ENCODE measurements at regions not wholly inside any gene's neighbourhood (a gene's known extent, or its start where the extent isn't known, plus 50 kb on each side); places are given as distances from the start of the nearest gene placed in this dataset.
"Not testable (repeated sequence)": the region's sequence is repeated elsewhere in the genome, so short reads cannot be mapped to it uniquely, and the experiment has no call there.

DNA sequence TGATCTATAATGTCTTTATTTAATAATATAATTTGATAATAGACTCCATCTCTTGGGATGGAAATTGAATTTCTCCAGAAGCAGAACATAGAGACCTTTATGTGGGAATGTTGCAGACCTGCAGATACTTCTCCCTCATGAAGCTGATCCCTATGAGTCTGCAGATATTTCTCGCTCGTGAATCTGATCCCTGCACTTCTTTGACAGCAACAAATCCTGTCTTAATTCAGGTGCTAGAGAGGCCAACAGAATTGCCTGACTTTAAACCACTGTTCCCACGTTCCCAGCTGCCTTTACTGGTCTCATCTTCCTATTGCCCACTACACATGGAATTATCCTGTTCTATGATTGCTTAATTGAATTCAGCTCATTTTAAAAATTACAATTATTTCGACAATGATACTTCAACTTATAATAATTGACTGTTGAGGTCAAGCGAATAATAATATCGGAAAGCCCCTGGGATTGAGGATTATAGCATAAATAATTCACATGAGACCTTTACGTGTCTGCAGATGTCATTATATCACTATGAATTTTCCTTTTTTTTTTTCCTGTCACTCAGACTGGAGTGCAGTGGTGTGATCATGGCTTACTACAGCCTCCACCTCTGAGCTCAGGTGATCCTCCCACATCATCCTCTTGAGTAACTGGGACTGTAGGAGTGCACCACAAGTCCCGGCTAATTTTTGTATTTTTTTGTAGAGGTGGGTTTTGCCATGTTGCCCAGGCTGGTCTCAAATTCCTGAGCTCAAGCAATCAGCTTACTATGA is 486.4 kb upstream of the ADARB2 start:
- no peak for DNase-seq

- no peak for DNase-seq
Measured at GRCh38 chr10:2222631-2223030, 485.3 kb upstream of the ADARB2 start.

GRCh38 chr10:2214805-2215204 is 477.5 kb upstream of the ADARB2 start:
- DNase-seq: no peak

- no peak for DNase-seq
Measured at GRCh38 chr10:2214092-2214491, 476.8 kb upstream of the ADARB2 start.

GRCh38 chr10:2212244-2212834 is 475.0 kb upstream of the ADARB2 start:
- DNase-seq: no peak

DNA sequence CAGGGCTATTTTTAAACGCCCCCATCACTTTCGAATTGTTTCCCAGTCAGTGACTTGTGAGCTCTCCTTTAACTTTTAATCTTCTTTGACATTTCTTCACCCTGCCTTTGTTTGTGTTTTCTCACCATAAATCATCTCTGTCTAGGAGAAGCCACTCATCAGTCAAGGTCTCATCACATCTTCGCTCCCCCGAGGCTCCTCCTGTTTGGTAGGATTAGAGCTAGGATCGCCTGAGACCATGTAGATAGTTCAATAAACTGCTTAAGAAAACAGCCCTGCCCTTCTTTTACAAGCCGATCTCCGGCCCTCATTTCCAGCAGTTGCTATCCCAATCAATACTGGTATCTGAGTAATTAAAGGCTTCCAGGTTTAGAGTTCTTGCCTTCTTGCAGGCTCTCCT is 472.8 kb upstream of the ADARB2 start:
- no peak for DNase-seq

GRCh38 chr10:2208106-2208505 is 470.8 kb upstream of the ADARB2 start:
- DNase-seq: no peak

DNA sequence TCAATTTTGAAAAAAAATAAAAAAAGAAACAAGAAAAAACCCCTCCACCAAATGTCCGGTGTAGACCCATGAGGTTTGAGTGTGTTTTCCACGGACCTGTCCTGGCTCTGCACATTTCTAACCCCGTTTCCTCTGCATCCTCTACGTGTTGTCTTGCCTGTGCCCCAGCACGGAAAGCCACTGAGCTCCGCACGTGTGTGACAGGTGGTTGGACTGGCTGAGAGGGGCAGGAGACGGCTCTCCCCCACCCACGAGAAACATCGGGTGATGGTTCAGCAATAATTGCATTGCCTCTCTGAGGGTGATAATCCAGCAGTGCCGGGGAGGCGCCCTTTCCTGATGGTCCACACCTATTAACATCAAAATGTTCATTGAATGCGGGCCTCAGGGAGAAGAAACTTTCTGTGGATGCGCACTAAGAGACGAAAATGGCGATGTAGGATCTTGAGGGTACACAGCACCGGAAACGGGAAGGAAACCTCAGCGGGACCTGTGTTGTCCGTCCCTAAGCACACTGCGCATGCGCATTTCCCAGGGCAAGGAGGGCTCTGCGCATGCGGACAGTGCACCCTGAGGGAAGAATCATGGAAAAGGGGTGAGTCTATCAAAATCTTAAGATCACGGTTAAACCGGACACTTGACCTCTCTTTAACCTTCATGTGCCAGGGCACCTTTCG is 470.1 kb upstream of the ADARB2 start:
- no peak for DNase-seq

- DNase-seq: no peak
Measured at GRCh38 chr10:2205406-2205805, 468.1 kb upstream of the ADARB2 start.

DNA sequence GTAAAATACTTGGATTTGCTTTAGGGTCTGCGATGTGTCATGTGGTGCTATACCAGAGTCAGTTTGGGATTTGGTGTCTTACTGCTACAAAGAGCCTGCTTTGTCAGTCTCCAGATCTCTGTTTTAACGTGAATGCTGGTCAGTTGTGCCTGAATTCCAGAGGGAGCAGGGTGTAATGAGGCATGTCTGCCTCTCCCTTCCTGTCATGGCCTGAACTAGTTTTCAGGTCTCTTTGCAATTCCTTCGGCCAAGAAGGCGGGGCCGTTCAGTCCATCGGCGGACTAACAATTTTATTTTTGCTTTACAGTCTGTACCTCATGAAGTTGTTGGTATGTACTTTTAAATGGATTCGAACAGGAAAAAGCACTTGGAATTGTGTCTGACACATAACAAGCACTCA is 465.1 kb upstream of the ADARB2 start:
- DNase-seq: no peak

DNA sequence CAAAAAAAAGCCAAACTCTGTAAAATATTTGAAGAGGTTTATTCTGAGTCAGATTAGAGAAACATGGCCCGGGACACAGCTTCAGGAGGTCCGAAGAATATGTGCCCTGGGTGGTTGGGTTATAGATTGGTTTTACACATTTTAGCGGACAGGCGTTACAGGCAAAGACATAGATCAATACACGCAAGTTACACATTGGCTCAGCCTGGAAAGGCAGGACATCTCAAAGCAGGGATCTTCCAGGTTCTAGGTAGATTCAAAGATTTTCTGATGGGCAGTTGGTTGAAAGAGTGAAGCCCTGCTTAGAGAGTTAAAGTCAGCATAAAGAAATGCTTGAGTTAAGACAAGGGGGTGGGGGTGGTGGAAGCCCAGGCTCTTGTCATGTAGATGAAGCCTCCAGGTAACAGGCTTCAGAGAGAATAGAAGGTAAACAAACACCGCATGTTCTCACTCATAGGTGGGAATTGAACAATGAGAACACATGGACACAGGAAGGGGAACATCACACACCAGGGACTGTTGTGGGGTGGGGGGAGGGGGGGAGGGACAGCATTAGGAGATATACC is 464.3 kb upstream of the ADARB2 start:
- no peak for DNase-seq

- no peak for DNase-seq
Measured at GRCh38 chr10:2197663-2198062, 460.3 kb upstream of the ADARB2 start.

- no peak for DNase-seq
Measured at GRCh38 chr10:2196272-2196671, 458.9 kb upstream of the ADARB2 start.

GRCh38 chr10:2189356-2189755 is 452.0 kb upstream of the ADARB2 start:
- DNase-seq: not testable (repeated sequence)

GRCh38 chr10:2188371-2188770 is 451.0 kb upstream of the ADARB2 start:
- DNase-seq: no peak

DNA sequence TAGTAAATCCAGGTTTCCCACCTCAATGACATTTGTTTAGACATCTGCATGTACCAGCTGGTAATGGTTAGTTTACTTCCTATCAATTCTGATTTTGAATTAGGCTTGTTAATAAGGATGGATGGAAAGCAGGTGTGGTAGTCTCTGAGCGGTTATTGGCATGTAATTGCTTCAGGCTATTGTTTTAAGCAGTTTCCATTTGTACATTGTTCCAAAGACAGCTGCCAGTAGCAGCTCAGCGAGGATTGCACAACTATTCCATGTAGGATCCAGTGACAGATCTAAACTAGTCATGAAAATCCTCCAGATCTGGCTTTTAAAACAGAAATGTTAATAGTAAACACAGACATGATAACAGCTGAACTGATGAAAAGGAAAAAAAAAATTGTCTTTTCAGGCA is 436.0 kb upstream of the ADARB2 start:
- DNase-seq: no peak

DNA sequence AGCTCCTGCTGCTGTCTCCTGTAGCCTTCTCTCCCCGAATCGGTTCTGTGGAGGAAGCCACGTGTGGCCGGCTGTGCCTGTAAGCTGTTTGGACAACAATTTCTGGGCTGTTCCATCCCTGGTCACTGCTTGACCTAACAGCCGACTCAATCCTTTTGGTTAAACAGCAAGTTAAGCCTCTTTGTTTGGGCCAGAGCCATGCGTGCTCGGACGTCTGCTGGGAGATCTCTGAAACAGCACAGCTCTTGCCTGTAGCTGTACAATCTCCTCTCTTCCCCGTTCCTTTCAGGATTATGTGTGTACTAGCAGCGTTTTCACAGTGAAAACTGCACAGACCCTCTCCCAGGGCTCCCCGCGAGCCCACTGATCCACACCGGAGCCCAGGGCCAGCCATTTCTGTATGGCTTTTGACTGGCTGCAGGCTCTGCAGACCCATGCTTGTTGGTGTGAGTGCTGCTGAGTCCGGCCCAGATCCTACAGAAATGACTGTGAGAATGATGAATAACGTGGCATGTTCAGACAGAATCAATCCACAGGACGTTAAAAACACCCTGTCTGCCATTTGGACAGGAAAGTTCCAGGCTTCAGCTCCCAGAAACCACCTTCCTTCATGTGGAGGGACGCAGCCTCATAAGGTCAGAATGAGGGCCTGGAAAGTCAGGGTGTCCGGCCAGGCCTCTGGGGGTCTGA is 428.6 kb upstream of the ADARB2 start:
- no peak for DNase-seq

- no peak for DNase-seq
Measured at GRCh38 chr10:2150288-2150687, 413.0 kb upstream of the ADARB2 start.

DNA sequence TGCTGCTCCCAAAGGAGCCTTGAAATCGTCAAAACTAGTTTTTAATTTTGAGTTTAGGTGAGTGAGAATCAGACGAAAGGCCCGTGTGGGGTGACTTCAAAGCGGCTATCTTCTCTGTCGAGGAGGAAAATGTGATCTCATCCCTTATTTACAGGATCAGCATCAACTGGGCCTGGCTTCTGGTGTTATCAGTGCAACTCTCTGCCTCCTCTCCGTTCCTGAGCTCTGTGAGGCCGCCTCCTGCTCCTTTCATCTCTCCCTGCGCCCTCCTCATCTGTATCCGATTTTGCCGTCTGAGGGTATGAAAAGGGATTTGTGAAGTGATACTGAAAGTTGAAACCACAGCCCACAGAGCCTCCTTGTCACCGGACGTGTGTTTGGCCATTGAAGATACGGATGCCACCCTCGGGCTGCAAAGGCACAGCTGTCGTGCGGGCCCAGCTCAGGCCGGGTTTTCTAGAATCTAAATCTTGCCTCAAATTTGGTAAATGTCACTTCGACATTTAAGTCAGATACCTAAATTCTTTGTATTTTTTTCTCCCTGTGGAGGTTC is 408.7 kb upstream of the ADARB2 start:
- no peak for DNase-seq

DNA sequence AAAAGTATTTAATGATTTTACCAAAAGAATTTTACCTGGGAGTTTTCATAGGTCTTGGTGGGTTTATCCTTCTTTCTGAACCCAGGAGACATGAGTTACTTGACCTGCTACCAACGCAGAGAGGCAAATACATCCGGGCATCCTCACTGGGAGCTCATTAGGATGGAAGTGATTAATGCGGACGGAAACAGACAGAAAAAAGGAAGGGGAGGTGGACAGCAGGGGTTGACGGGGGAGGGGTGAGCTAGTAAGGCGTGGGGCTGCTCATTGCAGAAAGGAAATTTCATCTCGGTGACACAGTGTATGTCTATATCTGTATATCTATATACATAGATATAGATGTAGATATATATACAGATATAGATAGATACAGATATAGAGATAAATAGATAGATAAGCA is 408.2 kb upstream of the ADARB2 start:
- DNase-seq: no peak

DNA sequence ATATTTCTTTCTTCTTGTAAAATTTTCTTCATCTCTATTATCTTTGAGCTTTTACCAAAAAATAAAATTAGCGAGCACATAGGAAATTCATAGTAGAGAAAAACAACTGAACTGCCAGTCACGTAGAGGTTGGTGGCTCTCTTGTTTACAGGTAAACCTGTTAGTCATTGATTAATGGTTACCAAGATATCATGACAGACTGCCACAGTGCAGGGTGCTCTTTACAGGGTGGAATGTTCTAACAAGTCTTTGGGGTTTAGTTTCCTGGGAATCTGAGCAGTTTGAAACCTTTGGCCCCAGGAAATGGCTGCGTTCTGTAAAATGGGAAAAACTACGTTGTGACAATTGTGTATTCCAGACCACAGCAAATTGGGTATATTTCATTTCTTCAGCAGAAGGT is 407.3 kb upstream of the ADARB2 start:
- no peak for DNase-seq

GRCh38 chr10:2143213-2143835 is 406.0 kb upstream of the ADARB2 start:
- no peak for DNase-seq
